Non-pigmented ciliary epithelial cell (primary cell): ENCODE measurements at regions not wholly inside any gene's neighbourhood (a gene's known extent, or its start where the extent isn't known, plus 50 kb on each side); places are given as distances from the start of the nearest gene placed in this dataset.
A peak's percentile ranks its signal among the peaks of the same experiment; 100 is the strongest.
"Not testable (repeated sequence)": the region's sequence is repeated elsewhere in the genome, so short reads cannot be mapped to it uniquely, and the experiment has no call there.

Source experiments
- DNase-seq: peaks from one replicate; pipeline ENCODE4 v3.0.0-alpha.2; 2010; ENCODE audit warnings: low read depth

- no peak for DNase-seq
Observed at GRCh38 chr12:125999628-126000027, 934.4 kb downstream of the AACS start.

GRCh38 chr12:126019385-126019784, 954.1 kb downstream of the AACS start:
- DNase-seq = no peak

GRCh38 chr12:126021675-126022074, 956.4 kb downstream of the AACS start:
- no peak for DNase-seq

- DNase-seq = no peak
Observed at GRCh38 chr12:126027825-126028224, 962.6 kb downstream of the AACS start.

GRCh38 chr12:126030573-126030972, 965.3 kb downstream of the AACS start:
- DNase-seq = no peak

GRCh38 chr12:126033751-126034150, 968.5 kb downstream of the AACS start:
- DNase-seq = no peak

GRCh38 chr12:126036348-126036747, 971.1 kb downstream of the AACS start:
- DNase-seq = no peak

GRCh38 chr12:126038434-126038833, 973.2 kb downstream of the AACS start:
- DNase-seq = no peak

GRCh38 chr12:126040307-126040706, 975.1 kb downstream of the AACS start:
- no peak for DNase-seq

- DNase-seq = no peak
Observed at GRCh38 chr12:126042286-126042685, 977.1 kb downstream of the AACS start.

GRCh38 chr12:126049501-126049900, 984.3 kb downstream of the AACS start:
- not testable (repeated sequence) for DNase-seq

GRCh38 chr12:126051611-126052107, 986.4 kb downstream of the AACS start:
- no peak for DNase-seq

- peak; percentile 53 for DNase-seq
Observed at GRCh38 chr12:126055521-126055920, 990.3 kb downstream of the AACS start.

GRCh38 chr12:126061777-126062176, 996.5 kb downstream of the AACS start:
- no peak for DNase-seq

GRCh38 chr12:126064028-126064427, 998.8 kb downstream of the AACS start:
- DNase-seq = no peak

GRCh38 chr12:126067626-126068329, 1002.5 kb downstream of the AACS start:
- no peak for DNase-seq

GRCh38 chr12:126069549-126070165, 1004.4 kb downstream of the AACS start:
- DNase-seq = peak; percentile 11

- no peak for DNase-seq
Observed at GRCh38 chr12:126076515-126076914, 1011.3 kb downstream of the AACS start.

GRCh38 chr12:126083926-126084325, 1018.7 kb downstream of the AACS start:
- no peak for DNase-seq

GRCh38 chr12:126084480-126084879, 1019.2 kb downstream of the AACS start:
- peak; percentile 20 for DNase-seq

- no peak for DNase-seq
Observed at GRCh38 chr12:126086242-126086641, 1021.0 kb downstream of the AACS start.

- DNase-seq = no peak
Observed at GRCh38 chr12:126087692-126088091, 1022.5 kb downstream of the AACS start.

- DNase-seq = peak; percentile 19
Observed at GRCh38 chr12:126093908-126094307, 1028.7 kb downstream of the AACS start.
